GM20000 (cell line): ENCODE measurements at regions not wholly inside any gene's neighbourhood (a gene's known extent, or its start where the extent isn't known, plus 50 kb on each side); places are given as distances from the start of the nearest gene placed in this dataset.

Experiments used
- DNase-seq: peaks from one replicate; pipeline ENCODE4 v3.0.0; 2012; ENCODE audit warnings: low spot score
- CTCF ChIP-seq: IDR thresholded peaks from 2 replicates; pipeline ENCODE4 v1.5.1; 2012; ENCODE audit warnings: mild to moderate bottlenecking, control low read depth; ENCODE audit errors: extremely low read depth, missing control alignments

- DNase-seq, result no peak
- TF ChIP-seq CTCF, result no peak
Measured at GRCh38 chr13:67554746-67555452, 324.8 kb upstream of the PCDH9 start.

- no peak for DNase-seq
- TF ChIP-seq CTCF, result no peak
Measured at GRCh38 chr13:67554286-67554685, 324.1 kb upstream of the PCDH9 start.

- DNase-seq, result no peak
- no peak for TF ChIP-seq CTCF
Measured at GRCh38 chr13:67549331-67549730, 319.2 kb upstream of the PCDH9 start.

GRCh38 chr13:67538906-67539305 is 308.8 kb upstream of the PCDH9 start:
- no peak for DNase-seq
- TF ChIP-seq CTCF, result no peak

- no peak for DNase-seq
- no peak for TF ChIP-seq CTCF
Measured at GRCh38 chr13:67520886-67521285, 290.8 kb upstream of the PCDH9 start.

GRCh38 chr13:67519356-67519755 is 289.2 kb upstream of the PCDH9 start:
- DNase-seq, result no peak
- no peak for TF ChIP-seq CTCF

GRCh38 chr13:67518785-67519184 is 288.6 kb upstream of the PCDH9 start:
- TF ChIP-seq CTCF, result no peak
- no peak for DNase-seq
